ENCODE measurements at regions not wholly inside any gene's neighbourhood (a gene's known extent, or its start where the extent isn't known, plus 50 kb on each side); places are given as distances from the start of the nearest gene placed in this dataset.

GRCh38 chrX:10882484-10882883 is 228.6 kb upstream of the HCCS start:
- H3K4me1 ChIP-seq (ENCODE audit: insufficient read depth, low read length, severe bottlenecking) = no peaks in the 10 kb centered on the region
- no peaks in the 10 kb centered on the region for H3K27me3 ChIP-seq (ENCODE audit: insufficient read depth, low read length)
- H3F3A ChIP-seq (ENCODE audit: insufficient read depth, low read length) = no peaks in the 10 kb centered on the region
- H3K9me2 ChIP-seq (ENCODE audit: low read depth, low read length) = no peaks in the 10 kb centered on the region
- no peaks in the 10 kb centered on the region for H3K9me3 ChIP-seq (ENCODE audit: low read length)
- H3K79me2 ChIP-seq (ENCODE audit: insufficient read depth, low read length) = no peaks in the 10 kb centered on the region
- no peak overlapping the region for H3K9ac ChIP-seq (ENCODE audit: low read length)
- H3K4me3 ChIP-seq (ENCODE audit: low read depth, low read length, poor library complexity, severe bottlenecking) = no peak overlapping the region
- H3K27ac ChIP-seq (ENCODE audit: low read depth, low read length, poor library complexity, severe bottlenecking) = no peak overlapping the region
- no peaks in the 10 kb centered on the region for H3K36me3 ChIP-seq (ENCODE audit: insufficient read depth, low read length)
- TF ChIP-seq EZH2 (IDR thresholded peaks at IDR 0.05; ENCODE audit: borderline replicate concordance, low read length) = no peak
- H4K20me1 ChIP-seq (ENCODE audit: insufficient read depth, low read length) = no peaks in the 10 kb centered on the region
- H2AFZ ChIP-seq (ENCODE audit: low read length) = no peak overlapping the region
- no peak overlapping the region for H3K4me2 ChIP-seq (ENCODE audit: low read length)

GRCh38 chrX:10884246-10884645 is 226.9 kb upstream of the HCCS start:
- TF ChIP-seq EZH2 (IDR thresholded peaks at IDR 0.05; ENCODE audit: borderline replicate concordance, low read length) = no peak
- TF ChIP-seq, protein P1, sequence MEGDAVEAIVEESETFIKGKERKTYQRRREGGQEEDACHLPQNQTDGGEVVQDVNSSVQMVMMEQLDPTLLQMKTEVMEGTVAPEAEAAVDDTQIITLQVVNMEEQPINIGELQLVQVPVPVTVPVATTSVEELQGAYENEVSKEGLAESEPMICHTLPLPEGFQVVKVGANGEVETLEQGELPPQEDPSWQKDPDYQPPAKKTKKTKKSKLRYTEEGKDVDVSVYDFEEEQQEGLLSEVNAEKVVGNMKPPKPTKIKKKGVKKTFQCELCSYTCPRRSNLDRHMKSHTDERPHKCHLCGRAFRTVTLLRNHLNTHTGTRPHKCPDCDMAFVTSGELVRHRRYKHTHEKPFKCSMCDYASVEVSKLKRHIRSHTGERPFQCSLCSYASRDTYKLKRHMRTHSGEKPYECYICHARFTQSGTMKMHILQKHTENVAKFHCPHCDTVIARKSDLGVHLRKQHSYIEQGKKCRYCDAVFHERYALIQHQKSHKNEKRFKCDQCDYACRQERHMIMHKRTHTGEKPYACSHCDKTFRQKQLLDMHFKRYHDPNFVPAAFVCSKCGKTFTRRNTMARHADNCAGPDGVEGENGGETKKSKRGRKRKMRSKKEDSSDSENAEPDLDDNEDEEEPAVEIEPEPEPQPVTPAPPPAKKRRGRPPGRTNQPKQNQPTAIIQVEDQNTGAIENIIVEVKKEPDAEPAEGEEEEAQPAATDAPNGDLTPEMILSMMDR (IDR thresholded peaks at IDR 0.05; ENCODE audit: low read length) = no peak
- Histone ChIP-seq H3K27ac (ENCODE audit: low read depth, low read length, poor library complexity, severe bottlenecking) (no peak overlapping the region), H3K4me2 (ENCODE audit: low read length) (no peak overlapping the region), H3K4me1 (ENCODE audit: insufficient read depth, low read length, severe bottlenecking) (no peaks in the 10 kb centered on the region), H3F3A (ENCODE audit: insufficient read depth, low read length) (no peaks in the 10 kb centered on the region), H4K20me1 (ENCODE audit: insufficient read depth, low read length) (no peaks in the 10 kb centered on the region), H3K4me3 (ENCODE audit: low read depth, low read length, poor library complexity, severe bottlenecking) (no peak overlapping the region), H3K9me3 (ENCODE audit: low read length) (no peaks in the 10 kb centered on the region), H3K27me3 (ENCODE audit: insufficient read depth, low read length) (no peaks in the 10 kb centered on the region), H3K9me2 (ENCODE audit: low read depth, low read length) (no peaks in the 10 kb centered on the region), H3K9ac (ENCODE audit: low read length) (no peak overlapping the region), H3K36me3 (ENCODE audit: insufficient read depth, low read length) (no peaks in the 10 kb centered on the region), H3K79me2 (ENCODE audit: insufficient read depth, low read length) (no peaks in the 10 kb centered on the region), H2AFZ (ENCODE audit: low read length) (no peak overlapping the region)

- Histone ChIP-seq H4K20me1 (ENCODE audit: insufficient read depth, low read length) (no peaks in the 10 kb centered on the region), H3F3A (ENCODE audit: insufficient read depth, low read length) (no peaks in the 10 kb centered on the region), H3K9me2 (ENCODE audit: low read depth, low read length) (no peaks in the 10 kb centered on the region), H3K4me2 (ENCODE audit: low read length) (no peak overlapping the region), H3K36me3 (ENCODE audit: insufficient read depth, low read length) (no peaks in the 10 kb centered on the region), H3K79me2 (ENCODE audit: insufficient read depth, low read length) (no peaks in the 10 kb centered on the region), H3K27me3 (ENCODE audit: insufficient read depth, low read length) (no peaks in the 10 kb centered on the region), H3K27ac (ENCODE audit: low read depth, low read length, poor library complexity, severe bottlenecking) (no peak overlapping the region), H2AFZ (ENCODE audit: low read length) (no peak overlapping the region), H3K9me3 (ENCODE audit: low read length) (no peaks in the 10 kb centered on the region), H3K9ac (ENCODE audit: low read length) (no peak overlapping the region), H3K4me1 (ENCODE audit: insufficient read depth, low read length, severe bottlenecking) (no peaks in the 10 kb centered on the region), H3K4me3 (ENCODE audit: low read depth, low read length, poor library complexity, severe bottlenecking) (no peak overlapping the region)
- no peak for TF ChIP-seq EZH2 (IDR thresholded peaks at IDR 0.05; ENCODE audit: borderline replicate concordance, low read length)
- TF ChIP-seq, protein P1 (IDR thresholded peaks at IDR 0.05; ENCODE audit: low read length) = no peak
Observed at GRCh38 chrX:10892621-10893225, 218.4 kb upstream of the HCCS start.

GRCh38 chrX:10893366-10893765 is 217.8 kb upstream of the HCCS start:
- Histone ChIP-seq H4K20me1 (ENCODE audit: insufficient read depth, low read length) (no peaks in the 10 kb centered on the region), H3K27ac (ENCODE audit: low read depth, low read length, poor library complexity, severe bottlenecking) (no peak overlapping the region), H3K36me3 (ENCODE audit: insufficient read depth, low read length) (no peaks in the 10 kb centered on the region), H3K4me2 (ENCODE audit: low read length) (no peak overlapping the region), H3K79me2 (ENCODE audit: insufficient read depth, low read length) (no peaks in the 10 kb centered on the region), H3K9me3 (ENCODE audit: low read length) (no peaks in the 10 kb centered on the region), H3K9me2 (ENCODE audit: low read depth, low read length) (no peaks in the 10 kb centered on the region), H3F3A (ENCODE audit: insufficient read depth, low read length) (no peaks in the 10 kb centered on the region), H3K4me1 (ENCODE audit: insufficient read depth, low read length, severe bottlenecking) (no peaks in the 10 kb centered on the region), H3K4me3 (ENCODE audit: low read depth, low read length, poor library complexity, severe bottlenecking) (no peak overlapping the region), H3K9ac (ENCODE audit: low read length) (no peak overlapping the region), H3K27me3 (ENCODE audit: insufficient read depth, low read length) (no peaks in the 10 kb centered on the region), H2AFZ (ENCODE audit: low read length) (no peak overlapping the region)
- TF ChIP-seq, protein P1 (IDR thresholded peaks at IDR 0.05; ENCODE audit: low read length) = no peak
- TF ChIP-seq EZH2 (IDR thresholded peaks at IDR 0.05; ENCODE audit: borderline replicate concordance, low read length) = no peak
